Adipose tissue (tissue), 3 donors: ENCODE measurements at regions not wholly inside any gene's neighbourhood (a gene's known extent, or its start where the extent isn't known, plus 50 kb on each side); places are given as distances from the start of the nearest gene placed in this dataset.
"Not testable (repeated sequence)": the region's sequence is repeated elsewhere in the genome, so short reads cannot be mapped to it uniquely, and the experiment has no call there.

Source experiments
- H3K27ac ChIP-seq: one replicate; pipeline ENCODE4 v1.5.1; 2013; ENCODE audit warnings: low read depth, low read length
- WGBS, 3 donors: extraction: QIAGEN DNeasy Blood & Tissue Kit; methylation state at CpG; one replicate each; pipeline ENCODE4 v1.1.7; 2013; 5-methylcytosine and 5-hydroxymethylcytosine counted together
- donor health status: healthy with polysubstance abuse.
- donor health status: Bipolar disorder and iron deficiency.
- donor health status: healthy.

DNA sequence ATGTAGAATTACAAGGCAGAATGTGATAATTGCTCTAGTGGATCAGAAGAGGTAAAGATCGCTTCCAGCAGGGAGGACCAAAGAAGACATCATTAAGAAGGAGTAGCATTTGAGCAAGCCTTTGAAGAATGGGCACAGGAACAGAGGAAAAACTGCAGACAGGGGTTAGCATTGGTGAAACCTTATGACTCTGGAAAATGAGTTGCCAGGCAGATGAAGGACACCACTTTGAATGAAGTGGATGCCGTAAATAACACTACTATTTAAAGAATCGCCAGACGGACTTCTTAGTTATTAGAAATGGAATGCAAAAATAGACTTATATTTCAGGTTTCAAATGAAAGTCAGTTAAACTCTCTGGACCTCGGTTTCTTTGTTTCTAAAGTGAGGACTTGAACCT is 727.7 kb downstream of the USP25 start:
- 87 to 88% (median 87%) methylated on average over 5 of the region's 5 CpGs for WGBS, 3 donors
- no peak overlapping the region for H3K27ac ChIP-seq

- no peak overlapping the region for H3K27ac ChIP-seq
- WGBS, 3 donors, result 55 to 72% (median 66%) methylated on average over 2 of the region's 2 CpGs
These were observed 731.2 kb downstream of the USP25 start for GRCh38 chr21:16460936-16461335.

- WGBS, 3 donors, result 87 to 90% (median 88%) methylated on average over 3 of the region's 3 CpGs
- not testable (repeated sequence) for H3K27ac ChIP-seq
These were observed 734.6 kb downstream of the USP25 start for GRCh38 chr21:16464211-16464889.

GRCh38 chr21:16468184-16468583 is 738.4 kb downstream of the USP25 start:
- WGBS, 3 donors, result 72 to 90% (median 81%) methylated on average over 2 of the region's 2 CpGs
- H3K27ac ChIP-seq, result no peak overlapping the region

DNA sequence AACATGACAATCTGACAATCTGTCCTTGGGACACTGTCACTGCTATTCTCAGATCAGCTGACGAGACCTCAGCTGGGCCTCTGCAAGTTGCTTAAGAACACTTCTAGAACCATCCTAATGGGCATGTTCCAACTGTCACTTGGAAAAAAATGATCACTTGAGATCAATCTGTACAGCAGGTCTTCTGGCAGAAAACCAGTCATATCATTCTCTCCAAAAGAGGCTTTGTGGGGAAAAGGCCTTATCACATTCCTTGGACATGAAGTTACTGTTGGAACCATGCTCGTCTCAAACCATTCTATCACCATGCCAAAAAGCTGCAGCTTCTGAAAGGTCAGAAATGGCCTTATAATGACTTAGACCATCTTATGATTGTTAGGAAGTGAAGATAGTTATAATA is 744.2 kb downstream of the USP25 start:
- no peak overlapping the region for H3K27ac ChIP-seq
- WGBS, 3 donors, result 49 to 64% (median 56%) methylated on average over 2 of the region's 2 CpGs

GRCh38 chr21:16476056-16476825 is 746.5 kb downstream of the USP25 start:
- H3K27ac ChIP-seq, result no peak overlapping the region
- WGBS, 3 donors, result 42 to 69% (median 51%) methylated on average over 2 of the region's 2 CpGs

GRCh38 chr21:16488042-16488441 is 758.3 kb downstream of the USP25 start:
- 80 to 83% (median 80%) methylated on average over 2 of the region's 2 CpGs for WGBS, 3 donors
- H3K27ac ChIP-seq, result no peak overlapping the region

DNA sequence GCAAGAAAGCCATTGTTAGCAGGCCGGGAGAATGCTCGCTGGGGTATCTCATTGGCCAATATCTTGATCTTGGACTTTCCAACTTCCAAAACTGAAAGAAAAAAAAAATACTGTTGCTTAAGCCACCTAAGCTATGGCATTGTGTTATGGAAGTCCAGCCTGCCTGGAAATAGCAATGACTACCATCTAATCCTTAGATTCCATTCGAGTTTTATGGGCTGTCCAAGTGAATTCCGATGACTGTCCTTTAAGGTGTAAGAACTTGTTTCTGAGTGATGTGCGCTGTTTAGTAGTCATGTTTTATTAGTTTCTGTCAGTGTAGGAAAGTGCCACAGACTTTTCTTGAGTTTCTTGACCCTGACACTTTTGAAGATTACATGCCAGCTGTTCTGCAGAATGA is 762.6 kb downstream of the USP25 start:
- WGBS, 3 donors, result 88 to 95% (median 93%) methylated on average over 5 of the region's 5 CpGs

GRCh38 chr21:16492892-16493291 is 763.1 kb downstream of the USP25 start:
- no peak overlapping the region for H3K27ac ChIP-seq

More for the DNA sequence above, 762.6 kb downstream of the USP25 start:
- H3K27ac ChIP-seq, result no peak overlapping the region

- 54 to 86% (median 66%) methylated on average over 2 of the region's 2 CpGs for WGBS, 3 donors
- H3K27ac ChIP-seq, result no peak overlapping the region
These were observed 766.8 kb downstream of the USP25 start for GRCh38 chr21:16496609-16497008.

GRCh38 chr21:16500271-16500670 is 770.5 kb downstream of the USP25 start:
- no peak overlapping the region for H3K27ac ChIP-seq
- 74 to 85% (median 78%) methylated on average over 2 of the region's 2 CpGs for WGBS, 3 donors

- 92 to 94% (median 92%) methylated on average over 6 of the region's 6 CpGs for WGBS, 3 donors
- H3K27ac ChIP-seq, result no peak overlapping the region
These were observed 772.5 kb downstream of the USP25 start for GRCh38 chr21:16502273-16502672.

GRCh38 chr21:16502897-16503296 is 773.1 kb downstream of the USP25 start:
- H3K27ac ChIP-seq, result no peak overlapping the region
- 96 to 97% (median 96%) methylated on average over 2 of the region's 2 CpGs for WGBS, 3 donors

DNA sequence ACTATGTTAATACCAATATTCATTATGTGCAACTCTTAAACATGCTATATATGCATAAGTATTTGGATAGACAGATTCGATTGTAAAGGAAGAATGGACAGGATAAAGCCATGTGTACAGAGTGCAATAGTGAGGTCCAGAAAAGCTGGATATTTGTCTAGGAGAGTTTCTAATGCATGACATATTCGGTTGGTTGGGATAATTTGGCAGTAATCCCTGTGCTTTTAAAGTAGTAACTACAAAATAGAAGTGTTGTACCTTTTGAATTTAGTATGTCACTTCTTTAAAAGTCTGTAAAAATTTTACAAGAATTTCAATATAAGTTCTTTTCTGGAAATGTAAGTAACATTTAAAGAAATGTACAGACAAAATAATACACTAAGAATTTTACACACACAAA is 774.5 kb downstream of the USP25 start:
- no peak overlapping the region for H3K27ac ChIP-seq
- 47 to 51% (median 47%) methylated on average over 2 of the region's 2 CpGs for WGBS, 3 donors

- H3K27ac ChIP-seq, result no peak overlapping the region
These were observed 775.0 kb downstream of the USP25 start for GRCh38 chr21:16504766-16505165.

DNA sequence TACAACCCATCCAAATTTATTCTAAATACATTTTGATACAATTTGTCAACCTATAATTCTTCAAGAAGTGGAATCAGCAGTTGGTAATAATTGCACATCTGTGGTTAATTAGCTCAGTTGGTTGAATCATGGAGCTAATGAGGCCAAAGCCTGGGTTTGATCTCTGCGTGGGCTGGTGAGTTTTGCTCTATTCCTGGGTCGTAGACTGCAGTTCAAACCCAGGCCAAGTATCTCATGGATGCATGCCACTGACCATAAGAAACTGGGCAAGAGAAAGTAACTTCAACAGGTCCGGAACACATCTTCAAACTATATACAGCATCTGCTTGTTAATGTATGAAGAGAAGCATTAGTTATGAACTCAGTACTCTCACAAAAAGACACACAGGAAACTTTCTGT is 779.7 kb downstream of the USP25 start:
- no peak overlapping the region for H3K27ac ChIP-seq
- 60 to 83% (median 64%) methylated on average over 3 of the region's 3 CpGs for WGBS, 3 donors

GRCh38 chr21:16514316-16514715 is 784.5 kb downstream of the USP25 start:
- no peak overlapping the region for H3K27ac ChIP-seq
- WGBS, 3 donors, result 92 to 95% (median 94%) methylated on average over 2 of the region's 2 CpGs

DNA sequence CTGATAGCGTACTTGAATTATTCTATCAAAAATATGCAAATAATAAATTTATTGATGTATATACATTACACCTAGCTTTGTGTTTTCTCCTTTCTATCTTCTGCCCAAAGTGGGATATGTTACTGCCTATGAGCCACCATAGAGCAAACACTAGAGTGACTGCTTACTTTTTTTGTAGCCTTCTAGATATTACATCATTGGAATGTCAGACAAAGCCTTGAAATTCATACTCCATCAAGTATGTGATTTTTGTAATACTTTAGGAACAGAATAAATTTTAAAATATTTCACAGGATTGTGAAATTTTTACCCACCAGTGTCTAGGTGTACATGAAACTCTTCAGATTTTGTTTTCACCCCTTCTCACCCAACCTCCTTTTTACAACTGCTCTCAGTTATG is 787.6 kb downstream of the USP25 start:
- WGBS, 3 donors, result 93 to 97% (median 95%) methylated on average over 1 of the region's 1 CpG

GRCh38 chr21:16519036-16519435 is 789.3 kb downstream of the USP25 start:
- WGBS, 3 donors, result 72 to 87% (median 76%) methylated on average over 2 of the region's 2 CpGs

More for the DNA sequence above, 787.6 kb downstream of the USP25 start:
- no peak overlapping the region for H3K27ac ChIP-seq

DNA sequence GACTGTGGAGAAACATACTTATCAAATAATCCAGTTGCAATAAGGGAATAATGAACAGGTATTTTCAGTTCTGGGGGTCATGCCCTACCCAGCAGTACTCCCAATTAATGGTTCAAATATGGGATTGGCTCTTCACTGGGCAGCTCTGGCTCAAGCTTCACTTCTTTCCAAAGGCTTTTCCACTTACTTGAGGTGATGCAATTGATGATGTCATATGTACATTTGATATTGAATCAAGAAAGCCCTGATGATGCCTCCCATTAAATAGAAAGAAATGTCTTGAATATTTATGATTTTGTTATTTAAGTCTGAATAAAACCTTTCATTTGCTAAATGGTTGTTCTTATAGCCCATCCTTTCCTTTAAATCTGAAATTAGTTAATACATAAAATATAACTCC is 789.9 kb downstream of the USP25 start:
- no peak overlapping the region for H3K27ac ChIP-seq

More at GRCh38 chr21:16519036-16519435, 789.3 kb downstream of the USP25 start:
- no peak overlapping the region for H3K27ac ChIP-seq
